ENCODE measurements at regions not wholly inside any gene's neighbourhood (a gene's known extent, or its start where the extent isn't known, plus 50 kb on each side); places are given as distances from the start of the nearest gene placed in this dataset.

- H3K4me3 ChIP-seq (ENCODE audit: low read length): no peak overlapping the region
- no peaks in the 10 kb centered on the region for H3K36me3 ChIP-seq (ENCODE audit: insufficient read depth, low read length)
- H3K4me2 ChIP-seq (ENCODE audit: low read length): no peak overlapping the region
- H3K4me1 ChIP-seq (ENCODE audit: control insufficient read depth, insufficient read depth, low read length): peaks cover 19% of the 10 kb centered on the region
- no peaks in the 10 kb centered on the region for H3K27me3 ChIP-seq (ENCODE audit: control insufficient read depth, insufficient read depth, low read length)
- no peak overlapping the region for H3K9ac ChIP-seq (ENCODE audit: low read depth, low read length)
- H3K9me3 ChIP-seq (replicated peaks; ENCODE audit: low read length): no peaks in the 10 kb centered on the region
Observed at GRCh38 chr10:94066411-94066810, 72.7 kb downstream of the PLCE1 start.

GRCh38 chr10:94069884-94070283 is 76.2 kb downstream of the PLCE1 start:
- H3K9me3 ChIP-seq (replicated peaks; ENCODE audit: low read length): no peaks in the 10 kb centered on the region
- H3K4me3 ChIP-seq (ENCODE audit: low read length): no peak overlapping the region
- no peak overlapping the region for H3K9ac ChIP-seq (ENCODE audit: low read depth, low read length)
- no peak overlapping the region for H3K4me2 ChIP-seq (ENCODE audit: low read length)
- H3K4me1 ChIP-seq (ENCODE audit: control insufficient read depth, insufficient read depth, low read length): peaks cover 4% of the 10 kb centered on the region
- H3K27me3 ChIP-seq (ENCODE audit: control insufficient read depth, insufficient read depth, low read length): no peaks in the 10 kb centered on the region
- no peaks in the 10 kb centered on the region for H3K36me3 ChIP-seq (ENCODE audit: insufficient read depth, low read length)

- no peaks in the 10 kb centered on the region for H3K36me3 ChIP-seq (ENCODE audit: insufficient read depth, low read length)
Observed at GRCh38 chr10:94074462-94074861, 80.7 kb downstream of the PLCE1 start.

GRCh38 chr10:94075506-94075905 is 81.8 kb downstream of the PLCE1 start:
- H3K9me3 ChIP-seq (replicated peaks; ENCODE audit: low read length): no peaks in the 10 kb centered on the region
- H3K9ac ChIP-seq (ENCODE audit: low read depth, low read length): no peak overlapping the region
- no peak overlapping the region for H3K4me3 ChIP-seq (ENCODE audit: low read length)
- H3K36me3 ChIP-seq (ENCODE audit: insufficient read depth, low read length): no peaks in the 10 kb centered on the region
- H3K27me3 ChIP-seq (ENCODE audit: control insufficient read depth, insufficient read depth, low read length): no peaks in the 10 kb centered on the region
- H3K4me2 ChIP-seq (ENCODE audit: low read length): no peak overlapping the region
- H3K4me1 ChIP-seq (ENCODE audit: control insufficient read depth, insufficient read depth, low read length): peaks cover 18% of the 10 kb centered on the region

More at GRCh38 chr10:94074462-94074861, 80.7 kb downstream of the PLCE1 start:
- H3K4me1 ChIP-seq (ENCODE audit: control insufficient read depth, insufficient read depth, low read length): peaks cover 18% of the 10 kb centered on the region
- H3K27me3 ChIP-seq (ENCODE audit: control insufficient read depth, insufficient read depth, low read length): no peaks in the 10 kb centered on the region
- H3K4me3 ChIP-seq (ENCODE audit: low read length): no peak overlapping the region
- H3K9ac ChIP-seq (ENCODE audit: low read depth, low read length): no peak overlapping the region
- no peak overlapping the region for H3K4me2 ChIP-seq (ENCODE audit: low read length)
- no peaks in the 10 kb centered on the region for H3K9me3 ChIP-seq (replicated peaks; ENCODE audit: low read length)

- H3K9ac ChIP-seq (ENCODE audit: low read depth, low read length): no peak overlapping the region
Observed at GRCh38 chr10:94076325-94076841, 82.7 kb downstream of the PLCE1 start.

GRCh38 chr10:94077042-94077441 is 83.3 kb downstream of the PLCE1 start:
- no peaks in the 10 kb centered on the region for H3K36me3 ChIP-seq (ENCODE audit: insufficient read depth, low read length)
- no peaks in the 10 kb centered on the region for H3K27me3 ChIP-seq (ENCODE audit: control insufficient read depth, insufficient read depth, low read length)
- H3K9ac ChIP-seq (ENCODE audit: low read depth, low read length): no peak overlapping the region
- no peak overlapping the region for H3K4me3 ChIP-seq (ENCODE audit: low read length)
- H3K4me1 ChIP-seq (ENCODE audit: control insufficient read depth, insufficient read depth, low read length): peaks cover 18% of the 10 kb centered on the region
- H3K9me3 ChIP-seq (replicated peaks; ENCODE audit: low read length): no peaks in the 10 kb centered on the region
- peak overlapping the region; percentile 42 for H3K4me2 ChIP-seq (ENCODE audit: low read length)

More at GRCh38 chr10:94076325-94076841, 82.7 kb downstream of the PLCE1 start:
- Histone ChIP-seq H3K36me3 (ENCODE audit: insufficient read depth, low read length) (no peaks in the 10 kb centered on the region), H3K4me3 (ENCODE audit: low read length) (no peak overlapping the region), H3K9me3 (replicated peaks; ENCODE audit: low read length) (no peaks in the 10 kb centered on the region), H3K4me1 (ENCODE audit: control insufficient read depth, insufficient read depth, low read length) (peaks cover 18% of the 10 kb centered on the region), H3K27me3 (ENCODE audit: control insufficient read depth, insufficient read depth, low read length) (no peaks in the 10 kb centered on the region), H3K4me2 (ENCODE audit: low read length) (peak overlapping the region; percentile 42)

- Histone ChIP-seq H3K4me3 (ENCODE audit: low read length) (no peak overlapping the region), H3K9me3 (replicated peaks; ENCODE audit: low read length) (no peaks in the 10 kb centered on the region), H3K27me3 (ENCODE audit: control insufficient read depth, insufficient read depth, low read length) (no peaks in the 10 kb centered on the region), H3K36me3 (ENCODE audit: insufficient read depth, low read length) (no peaks in the 10 kb centered on the region), H3K4me1 (ENCODE audit: control insufficient read depth, insufficient read depth, low read length) (peaks cover 18% of the 10 kb centered on the region), H3K4me2 (ENCODE audit: low read length) (no peak overlapping the region), H3K9ac (ENCODE audit: low read depth, low read length) (no peak overlapping the region)
Observed at GRCh38 chr10:94080108-94080507, 86.4 kb downstream of the PLCE1 start.

GRCh38 chr10:94083662-94084265 is 90.0 kb downstream of the PLCE1 start:
- no peak overlapping the region for H3K4me2 ChIP-seq (ENCODE audit: low read length)
- no peaks in the 10 kb centered on the region for H3K27me3 ChIP-seq (ENCODE audit: control insufficient read depth, insufficient read depth, low read length)
- no peaks in the 10 kb centered on the region for H3K4me1 ChIP-seq (ENCODE audit: control insufficient read depth, insufficient read depth, low read length)
- H3K4me3 ChIP-seq (ENCODE audit: low read length): no peak overlapping the region
- no peaks in the 10 kb centered on the region for H3K36me3 ChIP-seq (ENCODE audit: insufficient read depth, low read length)
- no peaks in the 10 kb centered on the region for H3K9me3 ChIP-seq (replicated peaks; ENCODE audit: low read length)
- H3K9ac ChIP-seq (ENCODE audit: low read depth, low read length): no peak overlapping the region

- H3K9ac ChIP-seq (ENCODE audit: low read depth, low read length): no peak overlapping the region
- no peak overlapping the region for H3K4me2 ChIP-seq (ENCODE audit: low read length)
- peaks cover 4% of the 10 kb centered on the region for H3K4me1 ChIP-seq (ENCODE audit: control insufficient read depth, insufficient read depth, low read length)
- H3K4me3 ChIP-seq (ENCODE audit: low read length): no peak overlapping the region
- H3K9me3 ChIP-seq (replicated peaks; ENCODE audit: low read length): no peaks in the 10 kb centered on the region
- H3K36me3 ChIP-seq (ENCODE audit: insufficient read depth, low read length): no peaks in the 10 kb centered on the region
- no peaks in the 10 kb centered on the region for H3K27me3 ChIP-seq (ENCODE audit: control insufficient read depth, insufficient read depth, low read length)
Observed at GRCh38 chr10:94084344-94084743, 90.6 kb downstream of the PLCE1 start.

- Histone ChIP-seq H3K4me3 (ENCODE audit: low read length) (no peak overlapping the region), H3K36me3 (ENCODE audit: insufficient read depth, low read length) (no peaks in the 10 kb centered on the region), H3K9ac (ENCODE audit: low read depth, low read length) (no peak overlapping the region), H3K4me2 (ENCODE audit: low read length) (no peak overlapping the region), H3K9me3 (replicated peaks; ENCODE audit: low read length) (no peaks in the 10 kb centered on the region), H3K4me1 (ENCODE audit: control insufficient read depth, insufficient read depth, low read length) (peaks cover 4% of the 10 kb centered on the region), H3K27me3 (ENCODE audit: control insufficient read depth, insufficient read depth, low read length) (no peaks in the 10 kb centered on the region)
Observed at GRCh38 chr10:94085288-94085687, 91.6 kb downstream of the PLCE1 start.

- Histone ChIP-seq H3K4me3 (ENCODE audit: low read length) (no peak overlapping the region), H3K9ac (ENCODE audit: low read depth, low read length) (no peak overlapping the region), H3K4me1 (ENCODE audit: control insufficient read depth, insufficient read depth, low read length) (peaks cover 4% of the 10 kb centered on the region), H3K9me3 (replicated peaks; ENCODE audit: low read length) (no peaks in the 10 kb centered on the region), H3K4me2 (ENCODE audit: low read length) (no peak overlapping the region), H3K27me3 (ENCODE audit: control insufficient read depth, insufficient read depth, low read length) (no peaks in the 10 kb centered on the region), H3K36me3 (ENCODE audit: insufficient read depth, low read length) (no peaks in the 10 kb centered on the region)
Observed at GRCh38 chr10:94085766-94086437, 92.2 kb downstream of the PLCE1 start.

GRCh38 chr10:94088926-94089381 is 95.2 kb downstream of the PLCE1 start:
- no peaks in the 10 kb centered on the region for H3K27me3 ChIP-seq (ENCODE audit: control insufficient read depth, insufficient read depth, low read length)
- peak overlapping the region; percentile 43 for H3K4me2 ChIP-seq (ENCODE audit: low read length)
- no peak overlapping the region for H3K9ac ChIP-seq (ENCODE audit: low read depth, low read length)
- H3K9me3 ChIP-seq (replicated peaks; ENCODE audit: low read length): no peaks in the 10 kb centered on the region
- H3K36me3 ChIP-seq (ENCODE audit: insufficient read depth, low read length): no peaks in the 10 kb centered on the region
- H3K4me1 ChIP-seq (ENCODE audit: control insufficient read depth, insufficient read depth, low read length): peaks cover 17% of the 10 kb centered on the region
- no peak overlapping the region for H3K4me3 ChIP-seq (ENCODE audit: low read length)

Data from skeletal muscle satellite cell (primary cell).